Lower lobe of right lung (tissue), 2 donors: ENCODE measurements at regions not wholly inside any gene's neighbourhood (a gene's known extent, or its start where the extent isn't known, plus 50 kb on each side); places are given as distances from the start of the nearest gene placed in this dataset.
A peak's percentile ranks its signal among the peaks of the same experiment; 100 is the strongest.

Experiments used
- ATAC-seq, 2 donors: fragments of 200-7000 bp; cut with Tn5 transposase; one replicate each; pipeline ENCODE4 v1.9.1; 2020 to 2022; ENCODE audit warnings: mild to moderate bottlenecking in 2 of 2, moderate library complexity in 2 of 2
- DNase-seq: peaks from one replicate; pipeline ENCODE4 v3.0.0-alpha.2; 2020
- H3K27ac ChIP-seq: fragments of 200-600 bp; one replicate; pipeline ENCODE4 v1.8.0; 2022
- H3K27me3 ChIP-seq: fragments of 200-600 bp; one replicate; pipeline ENCODE4 v1.8.0; 2022; ENCODE audit warnings: low read depth
- H3K36me3 ChIP-seq: fragments of 200-600 bp; one replicate; pipeline ENCODE4 v1.8.0; 2022; ENCODE audit warnings: mild to moderate bottlenecking
- H3K4me1 ChIP-seq: fragments of 200-600 bp; one replicate; pipeline ENCODE4 v1.8.0; 2022
- H3K4me3 ChIP-seq: fragments of 200-600 bp; one replicate; pipeline ENCODE4 v1.8.0; 2022; ENCODE audit warnings: mild to moderate bottlenecking
- H3K9me3 ChIP-seq: fragments of 200-600 bp; one replicate; pipeline ENCODE4 v1.8.0; 2022
- CTCF ChIP-seq: fragments of 200-600 bp; IDR thresholded peaks from one replicate; pipeline ENCODE4 v1.8.0; 2022; ENCODE audit warnings: antibody characterized with exemption, mild to moderate bottlenecking
- intact Hi-C: fragments of 100-400 bp; cut with DNase I; formaldehyde crosslinking; loops from one replicate; pipeline ENCODE4 v1.11.0; 2022
- donor health status: DM: no; HTN: yes; CAD: no; lungs with severe emphysema.

- Histone ChIP-seq H3K4me1 (no peaks in the 10 kb centered on the region), H3K27me3 (no peaks in the 10 kb centered on the region), H3K36me3 (no peaks in the 10 kb centered on the region), H3K4me3 (no peak overlapping the region), H3K27ac (no peak overlapping the region), H3K9me3 (no peaks in the 10 kb centered on the region)
- DNase-seq (no peak), ATAC-seq (no peak)
- TF ChIP-seq CTCF = no peak
- intact Hi-C loops = no loop called here
Observed at GRCh38 chrX:142043196-142043595, 139.5 kb downstream of the MAGEC1 start.

- no peaks in the 10 kb centered on the region for H3K4me1 ChIP-seq
- TF ChIP-seq CTCF = no peak
- intact Hi-C loops = no loop called here
Observed at GRCh38 chrX:142040906-142041305, 137.2 kb downstream of the MAGEC1 start.

GRCh38 chrX:142036116-142036515, 132.4 kb downstream of the MAGEC1 start:
- intact Hi-C loops = no loop called here
- no peak for DNase-seq
- Histone ChIP-seq H3K4me3 (no peak overlapping the region), H3K27me3 (no peaks in the 10 kb centered on the region), H3K27ac (no peak overlapping the region), H3K9me3 (no peaks in the 10 kb centered on the region), H3K36me3 (no peaks in the 10 kb centered on the region), H3K4me1 (no peaks in the 10 kb centered on the region)
- no peak for ATAC-seq
- TF ChIP-seq CTCF = no peak

More at GRCh38 chrX:142040906-142041305, 137.2 kb downstream of the MAGEC1 start:
- Histone ChIP-seq H3K27ac (no peak overlapping the region), H3K9me3 (no peaks in the 10 kb centered on the region), H3K36me3 (no peaks in the 10 kb centered on the region), H3K4me3 (no peak overlapping the region), H3K27me3 (no peaks in the 10 kb centered on the region)
- ATAC-seq (no peak), DNase-seq (no peak)

- DNase-seq (no peak), ATAC-seq (no peak)
- Histone ChIP-seq H3K4me3 (no peak overlapping the region), H3K9me3 (no peaks in the 10 kb centered on the region), H3K36me3 (no peaks in the 10 kb centered on the region), H3K27me3 (no peaks in the 10 kb centered on the region), H3K27ac (no peak overlapping the region), H3K4me1 (no peaks in the 10 kb centered on the region)
- no peak for TF ChIP-seq CTCF
- intact Hi-C loops = no loop called here
Observed at GRCh38 chrX:142005532-142005931, 101.8 kb downstream of the MAGEC1 start.

GRCh38 chrX:142002471-142002870, 98.8 kb downstream of the MAGEC1 start:
- no peaks in the 10 kb centered on the region for H3K27me3 ChIP-seq
- TF ChIP-seq CTCF = no peak
- DNase-seq (no peak), ATAC-seq (no peak)
- H3K36me3 ChIP-seq = no peaks in the 10 kb centered on the region
- no peak overlapping the region for H3K4me3 ChIP-seq
- intact Hi-C loops = no loop called here
- H3K9me3 ChIP-seq = no peaks in the 10 kb centered on the region
- H3K27ac ChIP-seq = no peak overlapping the region
- no peaks in the 10 kb centered on the region for H3K4me1 ChIP-seq

- H3K4me3 ChIP-seq = no peak overlapping the region
- H3K4me1 ChIP-seq = no peaks in the 10 kb centered on the region
- TF ChIP-seq CTCF = no peak
- H3K9me3 ChIP-seq = no peaks in the 10 kb centered on the region
- no peak for DNase-seq
- no peaks in the 10 kb centered on the region for H3K36me3 ChIP-seq
- ATAC-seq = peak in 1 of 2 donors; percentile 59
- intact Hi-C loops = no loop called here
- no peaks in the 10 kb centered on the region for H3K27me3 ChIP-seq
- H3K27ac ChIP-seq = no peak overlapping the region
Observed at GRCh38 chrX:142001934-142002333, 98.2 kb downstream of the MAGEC1 start.
